C4-2B (cell line): ENCODE measurements at regions not wholly inside any gene's neighbourhood (a gene's known extent, or its start where the extent isn't known, plus 50 kb on each side); places are given as distances from the start of the nearest gene placed in this dataset.
"Not testable (repeated sequence)": the region's sequence is repeated elsewhere in the genome, so short reads cannot be mapped to it uniquely, and the experiment has no call there.

ENCODE experiments used
- H3K27ac ChIP-seq: fragments of 450-650 bp; 2 replicates; pipeline ENCODE4 v1.5.1; 2017
- ZFX ChIP-seq: fragments of 450-650 bp; IDR thresholded peaks from 2 replicates; pipeline ENCODE4 v1.6.1; 2017
- TF ChIP-seq, protein P1 (sequence below): fragments of 450-650 bp; conservative IDR thresholded peaks from 2 replicates; pipeline ENCODE4 v1.5.1; 2017; ENCODE audit warnings: mild to moderate bottlenecking

DNA sequence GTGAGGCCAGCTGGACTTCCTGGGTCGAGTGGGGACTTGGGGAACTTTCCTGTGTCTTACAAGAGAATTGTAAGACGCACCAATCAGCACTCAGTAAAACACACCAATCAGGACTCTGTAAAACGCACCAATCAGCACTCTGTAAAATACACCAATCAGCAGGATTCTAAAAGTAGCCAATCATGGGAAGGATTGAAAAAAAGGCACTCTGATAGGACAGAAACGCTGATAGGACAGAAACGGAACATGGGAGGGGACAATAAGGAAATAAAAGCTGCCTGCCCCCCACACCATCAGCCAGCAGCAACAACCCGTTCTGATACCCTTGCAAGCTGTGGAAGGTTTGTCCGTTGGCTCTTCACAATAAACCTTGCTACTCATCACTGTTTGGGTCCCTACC lies 73.1 kb upstream of the SGCG start:
- no peak for TF ChIP-seq ZFX
- TF ChIP-seq, protein P1, sequence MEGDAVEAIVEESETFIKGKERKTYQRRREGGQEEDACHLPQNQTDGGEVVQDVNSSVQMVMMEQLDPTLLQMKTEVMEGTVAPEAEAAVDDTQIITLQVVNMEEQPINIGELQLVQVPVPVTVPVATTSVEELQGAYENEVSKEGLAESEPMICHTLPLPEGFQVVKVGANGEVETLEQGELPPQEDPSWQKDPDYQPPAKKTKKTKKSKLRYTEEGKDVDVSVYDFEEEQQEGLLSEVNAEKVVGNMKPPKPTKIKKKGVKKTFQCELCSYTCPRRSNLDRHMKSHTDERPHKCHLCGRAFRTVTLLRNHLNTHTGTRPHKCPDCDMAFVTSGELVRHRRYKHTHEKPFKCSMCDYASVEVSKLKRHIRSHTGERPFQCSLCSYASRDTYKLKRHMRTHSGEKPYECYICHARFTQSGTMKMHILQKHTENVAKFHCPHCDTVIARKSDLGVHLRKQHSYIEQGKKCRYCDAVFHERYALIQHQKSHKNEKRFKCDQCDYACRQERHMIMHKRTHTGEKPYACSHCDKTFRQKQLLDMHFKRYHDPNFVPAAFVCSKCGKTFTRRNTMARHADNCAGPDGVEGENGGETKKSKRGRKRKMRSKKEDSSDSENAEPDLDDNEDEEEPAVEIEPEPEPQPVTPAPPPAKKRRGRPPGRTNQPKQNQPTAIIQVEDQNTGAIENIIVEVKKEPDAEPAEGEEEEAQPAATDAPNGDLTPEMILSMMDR: no peak
- H3K27ac ChIP-seq: no peak overlapping the region

- no peak for TF ChIP-seq ZFX
- TF ChIP-seq, protein P1: no peak
- H3K27ac ChIP-seq: no peak overlapping the region
Measured at GRCh38 chr13:23119131-23119530, 61.6 kb upstream of the SGCG start.

DNA sequence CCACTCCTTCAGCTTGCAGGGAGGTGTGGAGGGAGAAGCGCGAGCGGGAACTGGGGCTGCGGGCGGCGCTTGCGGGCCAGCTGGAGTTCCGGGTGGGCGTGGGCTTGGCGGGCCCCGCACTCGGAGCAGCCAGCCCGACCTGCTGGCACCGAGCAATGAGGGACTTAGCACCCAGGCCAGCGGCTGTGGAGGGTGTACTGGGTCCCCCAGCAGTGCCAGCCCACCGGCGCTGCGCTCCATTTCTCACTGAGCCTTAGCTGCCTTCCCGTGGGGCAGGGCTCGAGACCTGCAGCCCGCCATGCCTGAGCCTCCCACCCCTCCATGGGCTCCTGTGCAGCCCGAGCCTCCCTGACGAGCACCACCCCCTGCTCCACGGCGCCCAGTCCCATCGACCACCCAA lies 53.2 kb upstream of the SGCG start:
- not testable (repeated sequence) for H3K27ac ChIP-seq

DNA sequence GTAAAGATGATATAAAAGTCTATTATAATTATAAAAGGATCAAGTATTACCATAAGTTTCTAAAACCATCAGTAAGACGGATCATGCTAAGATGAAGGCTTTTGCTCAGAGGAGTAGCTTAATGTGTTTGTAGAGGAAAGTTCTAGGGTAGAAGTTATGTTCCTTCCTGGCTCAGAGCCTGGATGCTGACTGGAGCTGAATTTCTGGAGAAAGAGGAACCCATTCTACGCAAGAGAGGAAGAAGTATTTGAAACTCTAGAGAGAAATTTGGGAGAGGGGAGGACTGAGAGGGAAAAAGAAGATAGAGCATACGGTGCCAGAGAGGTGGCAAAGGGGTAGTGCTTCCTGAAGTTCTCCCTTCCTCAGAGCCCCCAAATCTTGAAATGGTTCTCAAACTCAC lies 51.4 kb upstream of the SGCG start:
- H3K27ac ChIP-seq: no peak overlapping the region
- TF ChIP-seq, protein P1: no peak
- no peak for TF ChIP-seq ZFX
